ENCODE measurements at regions not wholly inside any gene's neighbourhood (a gene's known extent, or its start where the extent isn't known, plus 50 kb on each side); places are given as distances from the start of the nearest gene placed in this dataset.

DNA sequence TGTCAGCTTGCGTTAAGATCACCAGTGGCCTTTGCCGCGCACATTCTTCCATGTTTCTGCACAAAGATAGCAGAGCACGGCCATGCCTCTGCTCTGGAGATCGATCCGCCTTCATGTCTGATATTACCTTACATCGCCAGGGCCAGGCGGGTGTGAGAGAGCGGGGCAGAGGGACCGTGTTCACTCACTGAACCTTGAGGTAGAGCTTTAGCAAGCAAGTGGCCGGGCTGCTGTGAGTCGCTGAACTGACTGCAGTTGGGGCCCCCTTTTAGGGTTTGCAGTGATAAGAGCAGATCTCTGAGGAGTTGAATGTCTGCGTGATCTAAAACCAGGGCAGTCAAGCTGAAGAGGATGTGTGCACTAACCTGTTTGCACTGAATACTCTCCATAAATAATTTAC lies 275.4 kb upstream of the OBI1 start:
- TF ChIP-seq POLR2AphosphoS5 (IDR thresholded peaks at IDR 0.05; ENCODE audit: borderline replicate concordance, low read depth, low read length) (no peak), EZH2 (IDR thresholded peaks at IDR 0.05) (no peak)
